ENCODE measurements at regions not wholly inside any gene's neighbourhood (a gene's known extent, or its start where the extent isn't known, plus 50 kb on each side); places are given as distances from the start of the nearest gene placed in this dataset.

- no peak for TF ChIP-seq CTCF (IDR thresholded peaks at IDR 0.05; ENCODE audit: control insufficient read depth, extremely low read depth, insufficient read depth)
- DNase-seq (ENCODE audit: low read depth) = no peak
- no peak overlapping the region for H3K4me3 ChIP-seq (ENCODE audit: low read depth, low read length)
These were observed 144.6 kb upstream of the MRPS30 start for GRCh38 chr5:44663991-44664710.

GRCh38 chr5:44661851-44662250 is 146.9 kb upstream of the MRPS30 start:
- H3K4me3 ChIP-seq (ENCODE audit: low read depth, low read length) = no peak overlapping the region
- no peak for DNase-seq (ENCODE audit: low read depth)
- TF ChIP-seq CTCF (IDR thresholded peaks at IDR 0.05; ENCODE audit: control insufficient read depth, extremely low read depth, insufficient read depth) = no peak

GRCh38 chr5:44660251-44660650 is 148.5 kb upstream of the MRPS30 start:
- H3K4me3 ChIP-seq (ENCODE audit: low read depth, low read length) = no peak overlapping the region
- no peak for TF ChIP-seq CTCF (IDR thresholded peaks at IDR 0.05; ENCODE audit: control insufficient read depth, extremely low read depth, insufficient read depth)
- DNase-seq (ENCODE audit: low read depth) = no peak

GRCh38 chr5:44659334-44659733 is 149.4 kb upstream of the MRPS30 start:
- no peak for TF ChIP-seq CTCF (IDR thresholded peaks at IDR 0.05; ENCODE audit: control insufficient read depth, extremely low read depth, insufficient read depth)
- no peak for DNase-seq (ENCODE audit: low read depth)
- no peak overlapping the region for H3K4me3 ChIP-seq (ENCODE audit: low read depth, low read length)

- TF ChIP-seq CTCF (IDR thresholded peaks at IDR 0.05; ENCODE audit: control insufficient read depth, extremely low read depth, insufficient read depth) = no peak
- no peak overlapping the region for H3K4me3 ChIP-seq (ENCODE audit: low read depth, low read length)
- no peak for DNase-seq (ENCODE audit: low read depth)
These were observed 156.1 kb upstream of the MRPS30 start for GRCh38 chr5:44652674-44653073.

- no peak overlapping the region for H3K4me3 ChIP-seq (ENCODE audit: low read depth, low read length)
- TF ChIP-seq CTCF (IDR thresholded peaks at IDR 0.05; ENCODE audit: control insufficient read depth, extremely low read depth, insufficient read depth) = no peak
- peak; percentile 0 for DNase-seq (ENCODE audit: low read depth)
These were observed 162.7 kb upstream of the MRPS30 start for GRCh38 chr5:44646016-44646415.

GRCh38 chr5:44645502-44645901 is 163.2 kb upstream of the MRPS30 start:
- TF ChIP-seq CTCF (IDR thresholded peaks at IDR 0.05; ENCODE audit: control insufficient read depth, extremely low read depth, insufficient read depth) = no peak
- no peak overlapping the region for H3K4me3 ChIP-seq (ENCODE audit: low read depth, low read length)
- no peak for DNase-seq (ENCODE audit: low read depth)

Measured in LNCaP clone FGC (cell line).